ENCODE measurements at regions not wholly inside any gene's neighbourhood (a gene's known extent, or its start where the extent isn't known, plus 50 kb on each side); places are given as distances from the start of the nearest gene placed in this dataset.

GRCh38 chr13:93147298-93147645, 79.3 kb upstream of the GPC6 start:
- ATAC-seq (ENCODE audit: insufficient number of reproducible peaks, low FRiP score, low read depth), result no peak

GRCh38 chr13:93147946-93148345, 78.7 kb upstream of the GPC6 start:
- H3K4me1 ChIP-seq (ENCODE audit: control insufficient read depth in 1 of 2, low read depth in 2 of 2), result peaks cover 0 to 23% of the 10 kb centered on the region in 2 donors
- DNase-seq (ENCODE audit: low spot score), result no peak
- H3K27me3 ChIP-seq (replicated peaks; ENCODE audit: insufficient read depth), result no peaks in the 10 kb centered on the region
- no peaks in the 10 kb centered on the region for H3K36me3 ChIP-seq
- H3K27ac ChIP-seq, result no peak overlapping the region
- no peak for TF ChIP-seq CTCF (IDR thresholded peaks at IDR 0.05)
- no peaks in the 10 kb centered on the region for H3K9me3 ChIP-seq
- no peak for ATAC-seq (ENCODE audit: insufficient number of reproducible peaks, low FRiP score, low read depth)
- no peak overlapping the region for H3K4me3 ChIP-seq

More at GRCh38 chr13:93147298-93147645, 79.3 kb upstream of the GPC6 start:
- Histone ChIP-seq H3K27ac (no peak overlapping the region), H3K9me3 (no peaks in the 10 kb centered on the region), H3K4me1 (ENCODE audit: control insufficient read depth in 1 of 2, low read depth in 2 of 2) (peaks cover 0 to 23% of the 10 kb centered on the region in 2 donors), H3K4me3 (no peak overlapping the region), H3K36me3 (no peaks in the 10 kb centered on the region), H3K27me3 (replicated peaks; ENCODE audit: insufficient read depth) (no peaks in the 10 kb centered on the region)
- TF ChIP-seq CTCF (IDR thresholded peaks at IDR 0.05), result no peak
- DNase-seq (ENCODE audit: low spot score), result no peak

- DNase-seq (ENCODE audit: low spot score) (no peak), ATAC-seq (ENCODE audit: insufficient number of reproducible peaks, low FRiP score, low read depth) (peak; percentile 46)
- no peaks in the 10 kb centered on the region for H3K36me3 ChIP-seq
- H3K27ac ChIP-seq, result no peak overlapping the region
- no peaks in the 10 kb centered on the region for H3K9me3 ChIP-seq
- no peaks in the 10 kb centered on the region for H3K27me3 ChIP-seq (replicated peaks; ENCODE audit: insufficient read depth)
- no peak overlapping the region for H3K4me3 ChIP-seq
- TF ChIP-seq CTCF (IDR thresholded peaks at IDR 0.05), result no peak
- peaks cover 0 to 23% of the 10 kb centered on the region in 2 donors for H3K4me1 ChIP-seq (ENCODE audit: control insufficient read depth in 1 of 2, low read depth in 2 of 2)
These were observed 75.3 kb upstream of the GPC6 start for GRCh38 chr13:93151277-93151676.

GRCh38 chr13:93158565-93158964, 68.0 kb upstream of the GPC6 start:
- Histone ChIP-seq H3K36me3 (no peaks in the 10 kb centered on the region), H3K4me3 (no peak overlapping the region), H3K27me3 (replicated peaks; ENCODE audit: insufficient read depth) (no peaks in the 10 kb centered on the region), H3K9me3 (no peaks in the 10 kb centered on the region), H3K4me1 (ENCODE audit: control insufficient read depth in 1 of 2, low read depth in 2 of 2) (no peaks in the 10 kb centered on the region), H3K27ac (no peak overlapping the region)
- no peak for DNase-seq (ENCODE audit: low spot score)
- no peak for TF ChIP-seq CTCF (IDR thresholded peaks at IDR 0.05)
- ATAC-seq (ENCODE audit: insufficient number of reproducible peaks, low FRiP score, low read depth), result no peak

GRCh38 chr13:93169980-93170379, 56.6 kb upstream of the GPC6 start:
- TF ChIP-seq CTCF (IDR thresholded peaks at IDR 0.05), result no peak
- Histone ChIP-seq H3K27ac (no peak overlapping the region), H3K36me3 (no peaks in the 10 kb centered on the region), H3K9me3 (no peaks in the 10 kb centered on the region), H3K4me1 (ENCODE audit: control insufficient read depth in 1 of 2, low read depth in 2 of 2) (no peaks in the 10 kb centered on the region), H3K4me3 (no peak overlapping the region), H3K27me3 (replicated peaks; ENCODE audit: insufficient read depth) (no peaks in the 10 kb centered on the region)
- no peak for ATAC-seq (ENCODE audit: insufficient number of reproducible peaks, low FRiP score, low read depth)
- DNase-seq (ENCODE audit: low spot score), result no peak
